Activated naive CD8-positive, alpha-beta T cell treated with anti-CD3 and anti-CD28 coated beads, Interleukin-2, amount 50 U/mL, for 16 hours (primary cell): ENCODE measurements at regions not wholly inside any gene's neighbourhood (a gene's known extent, or its start where the extent isn't known, plus 50 kb on each side); places are given as distances from the start of the nearest gene placed in this dataset.

ENCODE experiments used
- DNase-seq: peaks from one replicate; pipeline ENCODE4 v3.0.0-alpha.2; 2020; ENCODE audit warnings: low read depth, low spot score

- DNase-seq = no peak
These were observed 64.3 kb upstream of the C1GALT1 start for GRCh38 chr7:7117935-7118586.

GRCh38 chr7:7118822-7119221, 63.5 kb upstream of the C1GALT1 start:
- no peak for DNase-seq

GRCh38 chr7:7119729-7120128, 62.6 kb upstream of the C1GALT1 start:
- no peak for DNase-seq

- DNase-seq = no peak
These were observed 60.3 kb upstream of the C1GALT1 start for GRCh38 chr7:7122033-7122478.

- no peak for DNase-seq
These were observed 59.6 kb upstream of the C1GALT1 start for GRCh38 chr7:7122701-7123281.

GRCh38 chr7:7125963-7126362, 56.4 kb upstream of the C1GALT1 start:
- no peak for DNase-seq

- no peak for DNase-seq
These were observed 54.6 kb upstream of the C1GALT1 start for GRCh38 chr7:7127773-7128172.

GRCh38 chr7:7129381-7129780, 53.0 kb upstream of the C1GALT1 start:
- DNase-seq = no peak

- no peak for DNase-seq
These were observed 51.1 kb upstream of the C1GALT1 start for GRCh38 chr7:7131273-7131672.
